ENCODE measurements at regions not wholly inside any gene's neighbourhood (a gene's known extent, or its start where the extent isn't known, plus 50 kb on each side); places are given as distances from the start of the nearest gene placed in this dataset.
"Not testable (repeated sequence)": the region's sequence is repeated elsewhere in the genome, so short reads cannot be mapped to it uniquely, and the experiment has no call there.

- DNase-seq, result no peak
These were observed 112.5 kb downstream of the KLF5 start for GRCh38 chr13:73171271-73171682.

- no peak for DNase-seq
These were observed 111.2 kb downstream of the KLF5 start for GRCh38 chr13:73169971-73170370.

- DNase-seq, result no peak
These were observed 110.2 kb downstream of the KLF5 start for GRCh38 chr13:73168953-73169401.

GRCh38 chr13:73168226-73168952 is 109.6 kb downstream of the KLF5 start:
- DNase-seq, result no peak

- no peak for DNase-seq
These were observed 108.4 kb downstream of the KLF5 start for GRCh38 chr13:73167028-73167820.

- DNase-seq, result no peak
These were observed 107.4 kb downstream of the KLF5 start for GRCh38 chr13:73166204-73166603.

GRCh38 chr13:73162912-73163911 is 104.4 kb downstream of the KLF5 start:
- no peak for DNase-seq

GRCh38 chr13:73160371-73161031 is 101.7 kb downstream of the KLF5 start:
- not testable (repeated sequence) for DNase-seq

- DNase-seq, result no peak
These were observed 100.0 kb downstream of the KLF5 start for GRCh38 chr13:73158851-73159250.

- DNase-seq, result no peak
These were observed 98.2 kb downstream of the KLF5 start for GRCh38 chr13:73157031-73157430.

GRCh38 chr13:73146707-73147106 is 87.9 kb downstream of the KLF5 start:
- no peak for DNase-seq

GRCh38 chr13:73142071-73142470 is 83.3 kb downstream of the KLF5 start:
- peak; percentile 47 for DNase-seq

GRCh38 chr13:73141292-73141771 is 82.5 kb downstream of the KLF5 start:
- peak; percentile 79 for DNase-seq

- DNase-seq, result no peak
These were observed 82.0 kb downstream of the KLF5 start for GRCh38 chr13:73140801-73141200.

GRCh38 chr13:73138638-73139491 is 80.1 kb downstream of the KLF5 start:
- DNase-seq, result no peak

- no peak for DNase-seq
These were observed 79.5 kb downstream of the KLF5 start for GRCh38 chr13:73138276-73138637.

GRCh38 chr13:73136776-73137175 is 78.0 kb downstream of the KLF5 start:
- DNase-seq, result no peak

- no peak for DNase-seq
These were observed 74.7 kb downstream of the KLF5 start for GRCh38 chr13:73133531-73133930.

- DNase-seq, result no peak
These were observed 72.4 kb downstream of the KLF5 start for GRCh38 chr13:73131247-73131646.

GRCh38 chr13:73129023-73129422 is 70.2 kb downstream of the KLF5 start:
- no peak for DNase-seq
